ENCODE measurements at regions not wholly inside any gene's neighbourhood (a gene's known extent, or its start where the extent isn't known, plus 50 kb on each side); places are given as distances from the start of the nearest gene placed in this dataset.
"Not testable (repeated sequence)": the region's sequence is repeated elsewhere in the genome, so short reads cannot be mapped to it uniquely, and the experiment has no call there.

DNA sequence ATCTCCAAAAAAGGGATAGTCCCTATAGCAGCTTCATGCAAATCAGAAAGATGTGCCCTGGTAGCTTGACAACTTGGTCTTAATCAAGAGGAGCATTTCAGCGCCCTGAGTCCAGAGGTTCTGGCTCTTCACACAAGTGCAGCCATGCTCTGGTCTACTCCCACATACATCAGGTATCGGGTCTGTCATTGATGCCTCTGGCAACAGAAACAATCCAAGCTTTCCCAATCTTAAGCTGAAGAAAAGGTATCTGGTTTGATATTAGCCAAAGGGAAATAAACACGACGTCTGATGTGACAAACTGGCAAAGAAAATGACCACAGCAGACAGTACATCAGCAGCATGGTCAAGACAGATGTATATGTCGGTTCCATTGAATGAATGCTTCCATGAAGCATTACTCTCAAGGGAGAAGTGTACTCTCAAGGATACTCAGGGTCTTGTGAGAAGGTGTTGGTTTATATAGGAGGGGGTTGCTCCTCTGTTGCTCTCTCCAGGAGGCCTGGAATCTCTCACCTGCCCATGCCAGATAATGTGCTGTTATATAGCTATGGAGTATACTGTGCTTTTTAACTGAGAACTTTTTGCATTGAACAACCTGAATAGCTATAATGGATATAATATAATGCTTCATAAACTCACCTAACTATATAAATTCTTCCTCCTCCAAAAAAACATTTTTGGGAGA is 879.6 kb upstream of the PCDH10 start:
- no peak for DNase-seq

DNA sequence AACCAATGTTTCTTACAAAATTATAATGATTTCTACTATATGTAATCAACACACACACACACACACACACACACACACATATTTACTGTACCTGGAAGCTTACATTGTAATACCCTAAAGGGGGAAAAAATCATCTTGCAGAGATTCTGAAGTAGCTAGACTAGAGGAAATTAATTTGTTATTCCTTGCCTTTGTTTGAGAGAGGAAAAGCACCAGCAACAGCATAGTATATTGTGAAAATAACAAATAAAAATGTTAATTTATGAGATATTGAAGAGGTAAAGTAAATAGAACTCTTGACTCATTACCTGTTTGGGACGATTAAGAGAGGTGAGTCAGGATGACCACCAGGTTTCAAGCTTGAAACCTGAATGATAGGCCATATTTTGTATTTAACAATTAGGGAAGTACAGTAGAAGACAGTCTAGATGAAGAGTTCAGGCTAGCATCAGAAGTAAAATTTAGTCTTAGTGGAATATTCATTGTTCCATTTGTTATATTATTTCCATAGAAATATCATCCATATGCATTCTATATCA is 873.4 kb upstream of the PCDH10 start:
- no peak for DNase-seq

DNA sequence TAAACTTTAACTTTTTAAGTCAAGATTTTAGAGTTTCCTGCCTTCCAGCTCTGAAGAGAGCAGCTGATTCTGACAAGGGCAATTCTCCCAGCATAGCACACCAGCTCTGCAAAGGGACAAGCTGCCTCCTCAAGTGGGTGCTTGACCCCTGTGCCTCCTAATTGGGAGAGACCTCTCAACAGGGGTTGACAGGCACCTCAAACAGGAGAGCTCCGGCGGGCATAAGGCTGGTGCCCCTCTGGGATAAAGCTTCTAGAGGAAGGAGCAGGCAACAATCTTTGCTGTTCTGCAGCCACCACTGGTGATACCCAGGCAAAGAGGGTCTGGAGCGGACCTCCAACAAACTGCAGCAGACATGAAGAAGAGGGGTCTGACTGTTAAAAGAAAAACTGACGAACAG is 872.9 kb upstream of the PCDH10 start:
- DNase-seq = no peak

DNA sequence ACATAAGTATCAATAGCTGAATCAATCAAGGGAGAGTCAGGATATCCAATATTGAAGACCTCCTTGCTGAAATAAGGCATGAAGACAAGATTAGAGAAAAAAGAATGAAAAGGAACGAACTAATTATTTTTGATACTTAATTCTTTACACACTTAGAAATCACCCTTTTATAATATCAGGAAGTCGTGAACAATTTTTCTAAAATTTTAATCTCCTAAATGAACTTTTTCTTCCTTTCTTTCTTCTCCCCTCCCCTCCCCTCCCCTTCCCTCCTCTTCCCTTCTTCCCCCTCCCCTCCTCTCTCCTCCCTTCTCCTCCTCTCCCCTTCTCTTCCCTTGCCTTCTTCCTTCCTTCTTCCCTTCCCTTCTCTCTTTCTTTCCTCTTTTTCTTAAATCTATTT is 872.1 kb upstream of the PCDH10 start:
- DNase-seq = no peak

DNA sequence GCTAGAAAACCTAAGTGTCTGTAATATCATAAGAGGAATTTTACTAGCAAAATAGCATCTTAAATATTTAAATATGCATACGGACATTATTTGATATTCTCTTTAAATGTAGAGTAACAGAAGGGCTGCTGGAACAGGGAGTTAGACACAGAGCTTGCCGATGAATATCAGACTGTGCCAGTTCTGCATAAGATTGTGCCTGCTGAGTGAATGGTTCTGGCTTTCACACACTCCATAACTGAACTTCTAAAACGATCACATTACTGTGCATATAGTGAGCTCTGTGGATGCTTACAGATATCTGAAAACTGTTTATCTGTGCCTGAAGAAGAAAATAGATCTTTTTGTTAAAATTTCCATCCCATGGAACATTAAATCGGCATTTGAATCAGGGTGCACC is 867.4 kb upstream of the PCDH10 start:
- DNase-seq = no peak

DNA sequence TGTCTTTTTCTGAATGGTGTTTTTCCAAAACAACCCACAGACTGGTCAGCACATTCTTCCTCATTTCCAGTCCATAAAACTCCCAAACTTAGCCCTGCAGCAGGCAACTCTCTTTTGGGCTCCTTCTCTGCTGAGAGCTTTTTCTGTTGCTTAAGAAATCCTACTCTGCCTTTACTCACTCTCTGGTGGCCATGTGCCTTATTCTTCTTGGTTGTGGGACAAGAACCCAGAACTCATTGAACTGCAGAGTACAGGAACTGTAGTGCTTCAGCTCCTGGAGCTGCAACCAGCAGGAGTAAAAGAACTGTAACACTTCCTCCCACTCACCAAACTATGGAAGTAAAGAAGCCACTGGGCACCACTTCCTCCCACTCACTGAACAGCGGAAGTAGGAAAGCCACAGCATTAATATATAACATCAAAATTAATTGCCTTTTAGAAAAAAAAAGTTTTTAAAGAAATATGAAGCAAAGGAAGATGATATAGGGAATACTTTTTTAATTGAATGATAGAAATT is 864.1 kb upstream of the PCDH10 start:
- DNase-seq = no peak

DNA sequence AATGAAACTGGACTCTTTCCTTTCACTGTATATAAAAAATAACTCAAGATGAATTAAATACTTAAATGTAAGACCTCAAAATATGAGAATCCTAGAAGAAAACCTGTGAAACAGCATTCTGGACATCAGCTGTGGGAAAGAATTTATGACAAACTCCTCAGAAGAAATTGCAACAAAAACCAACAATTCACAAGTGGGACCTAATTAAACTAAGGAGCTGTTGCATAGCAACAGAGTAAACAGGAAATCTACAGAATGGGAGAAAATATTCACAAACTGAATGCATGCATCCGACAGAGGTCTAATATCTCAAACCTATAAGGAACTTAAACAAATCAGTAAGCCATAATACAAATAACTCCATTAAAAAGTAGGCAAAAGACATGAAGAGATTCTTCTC is 851.7 kb upstream of the PCDH10 start:
- DNase-seq = no peak

DNA sequence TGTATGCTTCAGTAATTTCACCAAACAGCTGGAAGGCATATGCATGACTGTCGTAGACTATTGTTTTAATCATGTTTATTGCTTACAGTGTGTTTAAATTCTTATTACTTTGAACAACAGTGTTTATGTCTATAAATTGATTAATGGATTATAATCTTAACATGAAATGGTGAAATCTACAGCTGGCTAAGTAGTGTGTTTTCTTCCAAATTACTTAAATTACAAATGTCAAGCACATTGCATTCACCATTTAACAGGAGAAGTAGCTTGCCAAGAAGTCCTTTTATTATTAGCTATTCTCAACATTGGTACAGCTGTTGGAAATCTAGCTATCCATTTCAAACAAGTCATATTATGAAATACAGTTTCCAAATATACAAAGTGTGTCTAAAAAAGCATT is 849.3 kb upstream of the PCDH10 start:
- no peak for DNase-seq

DNA sequence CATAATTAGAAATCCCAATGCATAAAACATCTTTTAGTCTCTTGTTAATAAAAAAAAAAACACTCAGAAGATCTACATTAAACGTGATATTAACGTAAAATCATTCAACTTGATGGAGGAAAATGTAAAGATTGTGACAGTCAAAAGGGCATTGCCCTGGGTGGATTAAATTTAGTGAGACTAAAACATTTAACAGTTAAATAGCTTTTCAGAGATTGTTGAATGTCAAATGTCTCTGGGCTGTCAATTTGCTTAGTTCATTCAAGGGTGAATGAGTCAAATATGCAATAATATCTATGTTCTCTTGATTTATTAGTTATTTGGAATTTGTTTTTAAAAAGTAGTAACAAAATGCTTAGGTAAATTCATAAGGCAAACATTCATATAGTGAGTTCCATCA is 836.6 kb upstream of the PCDH10 start:
- DNase-seq = no peak

DNA sequence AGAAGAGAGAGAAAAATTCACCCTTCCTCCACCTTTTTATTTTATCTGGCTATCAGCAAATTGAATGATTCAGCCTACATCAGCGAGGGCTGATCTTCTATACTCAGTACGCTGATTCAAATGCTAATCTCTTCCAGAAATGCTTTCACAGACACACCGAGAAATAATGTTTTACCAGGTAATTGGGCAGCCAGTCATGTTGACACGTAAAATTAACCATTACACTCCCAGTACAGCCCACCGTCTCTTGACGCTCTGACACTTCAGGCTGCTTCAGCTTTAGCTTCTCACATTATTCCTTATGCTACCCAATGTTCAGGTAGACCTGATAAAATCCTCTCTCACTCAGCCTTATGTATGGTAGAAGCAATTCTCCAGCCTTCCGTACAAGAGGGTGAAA is 835.2 kb upstream of the PCDH10 start:
- DNase-seq = no peak

DNA sequence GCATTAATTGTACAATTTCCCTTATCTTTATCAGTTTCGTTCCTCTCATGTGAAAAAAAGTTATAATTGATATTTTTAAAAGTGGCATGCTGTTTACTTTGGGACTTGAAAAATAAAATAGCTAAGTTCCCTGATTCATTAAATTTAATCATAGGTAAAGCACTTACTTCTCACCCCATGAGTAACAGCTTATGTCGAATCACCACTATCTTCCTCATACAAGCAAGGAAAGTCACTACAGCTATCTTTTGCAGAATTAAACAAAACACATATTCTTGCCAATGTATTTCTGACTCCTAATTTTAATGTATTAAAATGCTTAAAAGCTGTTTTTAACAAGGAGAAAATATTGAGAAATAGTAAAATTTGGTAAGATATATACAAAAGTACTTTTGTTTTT is 832.4 kb upstream of the PCDH10 start:
- no peak for DNase-seq

DNA sequence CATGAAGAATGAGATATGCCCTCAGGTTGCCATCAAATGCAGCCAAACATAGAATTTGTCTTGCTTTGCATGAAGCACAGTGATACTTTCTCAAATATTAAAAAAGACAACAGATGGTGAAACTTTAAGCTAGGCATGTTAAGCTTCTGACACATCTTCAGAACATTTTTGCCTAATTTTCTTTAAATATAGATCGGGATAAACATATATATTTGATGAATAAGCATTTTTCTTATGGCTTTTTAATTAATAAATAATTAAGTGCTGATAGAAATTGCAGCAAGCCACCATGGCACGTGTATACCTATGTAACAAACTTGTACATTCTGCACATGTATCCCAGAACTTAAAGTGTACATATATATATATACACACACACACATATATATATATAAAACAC is 831.2 kb upstream of the PCDH10 start:
- no peak for DNase-seq

DNA sequence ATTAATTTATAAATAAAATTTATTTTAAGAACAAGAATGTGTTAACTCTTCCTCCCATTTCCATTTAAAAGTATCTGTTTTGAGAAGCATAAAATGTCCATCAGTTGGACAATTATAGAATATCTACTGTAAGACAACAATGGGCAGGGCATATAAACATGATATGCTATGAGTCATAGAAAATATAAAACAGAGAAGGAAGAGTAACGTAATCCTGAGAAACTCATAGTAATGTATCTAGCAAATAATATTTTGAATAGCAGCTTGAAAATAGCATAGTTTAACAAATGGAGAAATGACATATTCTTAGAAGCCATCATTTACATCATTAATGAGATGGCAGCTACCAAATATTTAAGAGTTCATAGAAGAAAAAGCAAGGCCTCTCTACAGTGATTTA is 820.3 kb upstream of the PCDH10 start:
- DNase-seq = no peak

DNA sequence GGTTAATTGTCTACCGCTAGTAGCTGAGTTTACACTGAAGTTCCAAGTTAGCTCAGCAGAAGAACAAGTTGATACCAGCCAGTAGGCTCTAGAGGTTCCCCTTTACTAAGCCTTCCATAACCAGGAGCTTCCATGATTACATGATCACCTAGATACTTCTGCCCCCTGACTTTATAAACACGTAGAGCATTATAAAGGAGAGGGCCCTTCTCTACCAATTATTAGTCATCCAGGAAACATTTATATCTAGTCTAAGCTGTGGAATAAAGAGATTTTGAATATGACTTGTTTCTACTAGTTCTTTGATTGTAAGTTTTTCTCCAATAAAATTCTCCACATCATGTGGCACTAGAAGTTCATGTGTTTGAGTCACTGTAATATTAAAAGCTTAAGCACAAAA is 818.1 kb upstream of the PCDH10 start:
- no peak for DNase-seq

DNA sequence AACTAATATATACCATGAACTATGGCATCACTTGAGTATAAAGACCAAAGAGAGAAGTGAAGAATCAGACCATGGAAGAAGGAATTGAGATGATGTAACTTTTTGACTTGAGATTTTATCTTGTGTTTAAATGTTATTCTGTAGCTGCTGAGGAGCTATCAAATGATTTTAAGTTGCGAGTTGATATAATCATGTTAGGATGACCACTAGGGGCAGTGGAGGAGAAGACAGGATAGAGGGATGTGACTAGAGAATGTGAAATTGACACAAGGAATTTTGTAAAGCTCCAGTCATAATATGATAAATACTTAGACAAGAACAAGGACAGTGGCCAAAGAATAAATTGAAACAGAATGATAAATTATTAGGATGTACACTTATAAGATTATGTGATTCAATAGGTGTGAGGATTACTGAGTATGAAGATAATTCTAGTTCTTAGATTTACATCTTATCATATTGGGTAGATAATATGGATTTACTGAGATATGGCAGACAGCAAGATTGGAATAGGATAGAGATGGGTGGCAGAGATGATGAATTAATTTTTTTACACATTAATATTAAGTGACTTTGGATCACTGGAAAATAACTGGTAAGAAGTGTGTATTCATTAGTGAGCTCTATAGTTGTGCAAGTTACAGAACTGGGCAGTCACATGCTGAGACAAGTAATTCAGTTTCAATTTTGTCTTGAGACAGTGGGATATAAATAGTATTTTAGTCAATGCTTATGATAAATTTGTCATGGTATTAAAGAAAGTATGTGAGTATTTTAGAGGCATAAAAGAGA is 816.0 kb upstream of the PCDH10 start:
- no peak for DNase-seq

DNA sequence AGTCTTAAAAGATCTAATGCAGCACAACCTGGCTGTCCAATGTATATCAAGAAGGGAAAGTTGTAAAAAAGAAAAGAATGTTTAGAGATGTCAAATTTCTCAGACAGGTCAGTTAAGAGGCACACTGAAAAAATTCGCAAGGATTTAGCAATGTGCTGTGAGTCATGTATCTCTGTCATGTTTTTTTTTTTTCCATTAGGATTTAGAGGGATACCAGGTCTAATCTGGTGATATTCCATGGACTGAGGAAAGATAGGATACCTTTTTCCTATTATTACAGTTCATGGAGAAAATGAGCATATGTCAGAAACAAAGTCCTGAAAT is 815.4 kb upstream of the PCDH10 start:
- DNase-seq = no peak

DNA sequence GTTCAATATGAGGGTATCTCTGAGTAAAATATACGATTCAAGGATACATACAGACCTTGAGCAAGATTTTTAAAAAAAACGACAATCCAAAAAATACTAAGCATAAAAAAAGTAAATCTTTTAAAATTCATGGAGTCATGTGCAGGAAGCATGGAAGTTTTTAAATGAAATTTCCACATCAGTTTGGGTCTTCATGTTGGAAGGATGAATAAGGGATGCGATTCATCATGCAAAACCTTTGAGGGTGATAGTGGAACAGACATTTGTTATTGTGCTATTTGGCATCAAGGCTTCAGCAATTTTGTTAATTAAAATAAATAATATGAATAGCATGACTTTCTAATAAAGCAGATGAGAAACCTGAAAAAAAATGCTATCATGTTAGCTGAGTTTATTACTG is 815.0 kb upstream of the PCDH10 start:
- DNase-seq = no peak

DNA sequence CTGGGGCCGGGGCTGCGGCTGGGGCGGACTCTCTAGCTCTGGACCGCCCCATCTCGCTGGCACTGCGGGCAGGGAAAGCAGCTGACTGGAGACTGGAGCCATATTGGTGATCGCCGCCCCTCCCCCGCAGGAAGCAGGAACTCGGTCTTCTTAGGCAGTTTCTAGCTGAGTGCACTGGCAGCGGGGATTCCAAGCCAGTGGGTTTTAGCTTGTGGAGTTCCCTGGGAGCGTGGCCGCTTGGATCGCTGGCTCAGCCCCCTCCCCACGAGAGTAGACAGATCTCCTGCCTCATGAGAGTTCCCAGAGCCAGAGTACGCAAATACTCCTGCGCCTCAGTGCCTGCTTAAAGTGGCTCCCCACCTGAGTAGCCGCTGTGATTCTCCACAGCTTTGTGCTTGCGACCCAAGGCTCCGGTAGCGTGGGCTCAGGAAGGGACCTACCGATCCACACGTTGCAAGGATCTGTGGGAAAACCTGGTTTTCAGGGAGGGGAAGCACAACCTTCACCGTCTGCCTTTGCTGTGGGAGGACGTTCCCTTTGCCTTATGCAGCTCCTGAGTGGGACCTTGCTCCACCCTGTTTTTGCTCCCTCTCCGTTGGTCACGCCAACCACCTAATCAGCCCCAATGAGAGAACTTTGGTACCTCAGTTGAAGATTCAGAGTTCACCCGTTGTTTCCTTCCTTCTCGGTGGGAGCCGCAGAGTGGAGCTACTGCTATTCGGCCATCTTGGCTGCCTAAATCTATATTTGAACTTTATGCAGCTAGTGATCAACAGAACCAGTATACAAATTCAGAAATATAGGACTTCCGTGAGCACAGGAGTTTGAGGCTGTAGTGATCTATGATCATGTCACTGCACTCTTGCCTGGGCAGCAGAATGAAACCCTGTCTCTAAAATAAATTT is 803.9 kb upstream of the PCDH10 start:
- no peak for DNase-seq

DNA sequence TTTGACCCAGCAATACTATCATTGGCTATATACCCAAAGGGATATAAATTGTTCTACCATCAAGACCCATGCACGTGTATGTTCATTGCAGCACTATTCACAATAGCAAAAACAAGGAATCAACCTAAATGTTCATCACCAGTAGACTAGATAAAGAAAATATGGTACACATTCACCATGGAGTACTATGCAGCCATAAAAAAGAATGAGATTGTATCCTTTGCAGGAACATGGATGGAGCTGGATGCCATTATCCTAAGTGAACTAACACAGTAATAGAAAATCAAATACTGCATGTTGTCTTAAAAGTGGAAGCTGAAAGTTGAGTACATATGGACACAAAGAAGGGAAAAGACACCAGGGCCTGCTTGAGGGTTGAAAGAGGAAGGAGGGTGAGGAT is 803.1 kb upstream of the PCDH10 start:
- no peak for DNase-seq

DNA sequence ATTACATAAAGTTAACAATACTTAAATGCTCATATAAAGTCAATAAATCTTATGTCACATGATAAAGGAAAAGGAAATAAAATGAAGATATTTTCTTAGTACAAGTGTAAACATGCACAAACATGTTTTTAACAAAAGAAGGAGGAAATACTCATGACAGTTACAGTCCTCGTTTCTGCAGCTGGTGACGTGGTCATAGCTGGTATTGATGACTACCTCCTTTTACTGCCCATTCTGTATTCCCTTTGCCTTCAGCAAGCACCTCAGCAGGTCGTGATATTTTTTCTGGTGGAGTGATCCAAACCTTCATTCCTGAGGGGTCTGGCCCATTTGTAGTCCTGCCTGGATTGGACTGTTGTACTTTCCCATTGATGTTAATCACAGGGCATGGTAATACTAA is 797.5 kb upstream of the PCDH10 start:
- DNase-seq = not testable (repeated sequence)

DNA sequence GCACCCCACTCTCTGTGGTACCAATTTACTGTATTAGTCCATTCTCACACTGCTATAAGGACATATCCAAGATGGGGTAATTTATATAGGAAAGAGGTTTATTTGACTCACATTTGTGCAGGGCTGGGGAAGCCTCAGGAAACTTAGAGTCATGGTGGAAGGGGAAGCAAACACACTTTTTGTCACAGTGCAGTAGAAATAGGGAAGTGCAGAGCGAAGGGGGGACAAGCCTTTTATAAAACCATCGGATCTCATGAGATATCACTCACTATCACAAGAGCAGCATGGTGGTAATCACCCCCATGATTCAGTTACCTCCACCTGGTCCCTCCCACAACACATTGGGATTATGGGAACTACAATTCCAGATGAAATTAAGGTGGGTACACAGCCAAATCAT is 766.9 kb upstream of the PCDH10 start:
- no peak for DNase-seq

DNA sequence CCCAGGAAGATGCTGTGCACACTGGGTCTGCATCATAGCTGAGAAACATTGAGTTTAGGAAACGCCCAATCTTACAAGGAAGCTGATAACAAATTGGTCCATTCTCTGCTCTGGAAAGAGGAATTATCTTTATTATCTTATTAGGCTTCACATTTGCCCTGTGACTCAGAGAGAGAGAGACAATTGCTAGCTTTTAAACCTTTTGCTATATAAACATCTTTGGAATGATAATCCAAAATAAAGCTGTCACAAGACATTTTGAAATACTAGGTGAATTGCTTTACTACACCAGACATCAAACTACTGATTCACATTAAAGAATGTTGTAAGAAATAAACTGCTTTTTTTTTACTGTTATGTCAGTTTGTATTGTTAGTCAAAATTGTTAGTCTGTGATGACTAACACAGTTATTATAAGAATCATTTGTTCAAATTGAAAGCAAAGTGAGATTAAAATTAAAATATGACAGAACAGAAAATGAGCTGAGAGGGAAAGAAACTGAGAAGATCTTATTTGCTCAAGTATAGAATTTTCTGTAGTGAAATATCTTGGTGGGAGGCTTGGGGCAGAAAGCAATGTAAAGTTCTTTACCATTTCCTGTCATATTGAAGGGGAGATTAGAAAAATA is 765.4 kb upstream of the PCDH10 start:
- DNase-seq = no peak

DNA sequence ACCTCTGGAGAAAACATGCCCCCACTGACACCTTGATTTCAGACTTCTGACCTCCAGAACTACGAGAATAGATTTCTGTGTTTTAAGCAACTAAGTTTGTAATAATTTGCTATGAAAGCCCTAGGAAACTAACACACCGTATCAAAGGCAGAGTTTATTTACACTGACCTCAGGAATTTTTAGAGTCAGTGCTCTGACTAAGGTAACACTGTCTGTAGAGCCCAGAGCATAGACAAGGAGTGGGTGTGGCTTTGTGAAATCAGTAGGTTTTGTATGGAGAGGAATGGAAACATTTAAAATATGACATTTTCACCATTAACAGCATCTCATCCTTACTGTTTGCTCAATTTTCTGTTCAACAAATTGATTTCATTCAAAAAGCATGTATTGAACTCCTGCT is 764.4 kb upstream of the PCDH10 start:
- DNase-seq = no peak

Measured in CD4-positive, alpha-beta T cell treated with Interleukin-17A for 4 hours (primary cell).